Breast epithelium (tissue), 3 donors: ENCODE measurements at regions not wholly inside any gene's neighbourhood (a gene's known extent, or its start where the extent isn't known, plus 50 kb on each side); places are given as distances from the start of the nearest gene placed in this dataset.

ENCODE experiments used
- CTCF ChIP-seq, 3 donors: fragments of 450-650 bp; IDR thresholded peaks; one replicate each; pipeline ENCODE4 v1.5.1; 2016 to 2017; ENCODE audit warnings: antibody characterized with exemption in 3 of 3, mild to moderate bottlenecking in 3 of 3, moderate library complexity in 3 of 3
- POLR2A ChIP-seq: fragments of 450-650 bp; IDR thresholded peaks from one replicate; pipeline ENCODE4 v1.6.1; 2016; ENCODE audit warnings: antibody characterized with exemption, mild to moderate bottlenecking, moderate library complexity

GRCh38 chr2:41913921-41914609 is 133.8 kb upstream of the PKDCC start:
- TF ChIP-seq CTCF (IDR thresholded peaks at IDR 0.05) (no peak), POLR2A (no peak)
